Endodermal cell (in vitro differentiated cells): ENCODE measurements at regions not wholly inside any gene's neighbourhood (a gene's known extent, or its start where the extent isn't known, plus 50 kb on each side); places are given as distances from the start of the nearest gene placed in this dataset.
A peak's percentile ranks its signal among the peaks of the same experiment; 100 is the strongest.

Experiments used
- DNase-seq: peaks from one replicate; pipeline ENCODE4 v3.0.0-alpha.2; 2017
- H3K27ac ChIP-seq: 2 replicates; pipeline ENCODE4 v1.5.1; 2013; ENCODE audit warnings: mild to moderate bottlenecking, low read depth, low read length, moderate library complexity
- H3K27me3 ChIP-seq: 2 replicates; pipeline ENCODE4 v1.6.1; 2013; ENCODE audit warnings: mild to moderate bottlenecking, low read length, moderate library complexity; ENCODE audit not compliant: insufficient read depth, control insufficient read depth, poor library complexity, severe bottlenecking
- H3K36me3 ChIP-seq: 2 replicates; pipeline ENCODE4 v1.7.0; 2013; ENCODE audit warnings: mild to moderate bottlenecking, low read length, moderate library complexity; ENCODE audit not compliant: control insufficient read depth, insufficient read depth
- H3K4me1 ChIP-seq: one replicate; pipeline ENCODE4 v1.7.0; 2013; ENCODE audit warnings: low read length; ENCODE audit not compliant: control insufficient read depth, insufficient read depth
- H3K4me3 ChIP-seq: 2 replicates; pipeline ENCODE4 v1.5.1; 2013; ENCODE audit warnings: mild to moderate bottlenecking, low read length, moderate library complexity
- H3K9ac ChIP-seq: 2 replicates; pipeline ENCODE4 v1.6.1; 2013; ENCODE audit warnings: mild to moderate bottlenecking, low read length, moderate library complexity; ENCODE audit not compliant: poor library complexity, severe bottlenecking; ENCODE audit errors: extremely low read depth
- H3K9me3 ChIP-seq: 2 replicates; pipeline ENCODE4 v1.6.1; 2013; ENCODE audit warnings: mild to moderate bottlenecking, low read length, moderate library complexity; ENCODE audit not compliant: control insufficient read depth
- H3K27ac Mint-ChIP-seq: 2 replicates; pipeline ENCODE4 v1.8.0; 2020; ENCODE audit warnings: mixed read lengths
- H3K27me3 Mint-ChIP-seq: 2 replicates; pipeline ENCODE4 v1.8.0; 2021; ENCODE audit warnings: mild to moderate bottlenecking, mixed read lengths; ENCODE audit not compliant: insufficient read depth
- H3K36me3 Mint-ChIP-seq: 2 replicates; pipeline ENCODE4 v1.8.0; 2020; ENCODE audit warnings: low read depth, mixed read lengths
- H3K4me1 Mint-ChIP-seq: 2 replicates; pipeline ENCODE4 v1.8.0; 2020; ENCODE audit warnings: mixed read lengths
- H3K4me3 Mint-ChIP-seq: 2 replicates; pipeline ENCODE4 v1.8.0; 2020; ENCODE audit warnings: mild to moderate bottlenecking, moderate library complexity, mixed read lengths
- H3K9me3 Mint-ChIP-seq: 2 replicates; pipeline ENCODE4 v1.8.0; 2020; ENCODE audit warnings: mild to moderate bottlenecking, mixed read lengths
- CTCF ChIP-seq: fragments of 200-600 bp; sonication (generic); conservative IDR thresholded peaks from 2 replicates; pipeline ENCODE4 v1.5.0; 2021; ENCODE audit warnings: antibody characterized with exemption, mild to moderate bottlenecking
- WGBS, 2 experiments: methylation state at CpG; one replicate each; pipeline versions ENCODE4 v1.1.5 to v1.1.7; 2013; ENCODE audit warnings: missing lambda C conversion rate in 2 of 2, mixed read lengths in 1 of 2; ENCODE audit not compliant: insufficient coverage in 1 of 2, insufficient read length in 1 of 2; 5-methylcytosine and 5-hydroxymethylcytosine counted together

- no peaks in the 10 kb centered on the region for H3K36me3 Mint-ChIP-seq
- H3K27ac Mint-ChIP-seq, result no peak overlapping the region
- H3K4me1 ChIP-seq, result peaks cover 9% of the 10 kb centered on the region
- H3K27me3 Mint-ChIP-seq, result no peaks in the 10 kb centered on the region
- no peaks in the 10 kb centered on the region for H3K27me3 ChIP-seq
- peaks cover 24% of the 10 kb centered on the region for H3K4me1 Mint-ChIP-seq
- H3K9me3 Mint-ChIP-seq, result no peaks in the 10 kb centered on the region
- H3K4me3 ChIP-seq, result no peak overlapping the region
- TF ChIP-seq CTCF, result no peak
- H3K9me3 ChIP-seq, result no peaks in the 10 kb centered on the region
- no peak for DNase-seq
- 76 to 91% methylated on average over 3 to 4 of the region's 4 CpGs for WGBS, 2 experiments
- no peak overlapping the region for H3K9ac ChIP-seq
- no peak overlapping the region for H3K4me3 Mint-ChIP-seq
- no peak overlapping the region for H3K27ac ChIP-seq
- H3K36me3 ChIP-seq, result no peaks in the 10 kb centered on the region
Measured at GRCh38 chr2:217611056-217611455, 391.7 kb downstream of the TNS1 start.

- DNase-seq, result no peak
- no peaks in the 10 kb centered on the region for H3K9me3 ChIP-seq
- H3K27ac ChIP-seq, result no peak overlapping the region
- no peak overlapping the region for H3K9ac ChIP-seq
- Mint-ChIP-seq H3K4me3 (no peak overlapping the region), H3K27me3 (no peaks in the 10 kb centered on the region), H3K36me3 (no peaks in the 10 kb centered on the region), H3K9me3 (no peaks in the 10 kb centered on the region), H3K4me1 (peaks cover 24% of the 10 kb centered on the region), H3K27ac (no peak overlapping the region)
- no peak for TF ChIP-seq CTCF
- no peaks in the 10 kb centered on the region for H3K27me3 ChIP-seq
- H3K4me3 ChIP-seq, result no peak overlapping the region
- no peaks in the 10 kb centered on the region for H3K36me3 ChIP-seq
- WGBS, 2 experiments, result 81 to 85% methylated on average over 6 of the region's 6 CpGs
- H3K4me1 ChIP-seq, result peaks cover 9% of the 10 kb centered on the region
Measured at GRCh38 chr2:217610401-217610814, 392.4 kb downstream of the TNS1 start.

GRCh38 chr2:217609952-217610351, 392.8 kb downstream of the TNS1 start:
- H3K36me3 Mint-ChIP-seq, result no peaks in the 10 kb centered on the region

More at GRCh38 chr2:217609952-217610351, 392.8 kb downstream of the TNS1 start:
- Histone ChIP-seq H3K4me3 (no peak overlapping the region), H3K9me3 (no peaks in the 10 kb centered on the region), H3K9ac (no peak overlapping the region), H3K4me1 (peaks cover 9% of the 10 kb centered on the region), H3K27me3 (no peaks in the 10 kb centered on the region), H3K36me3 (no peaks in the 10 kb centered on the region), H3K27ac (no peak overlapping the region)
- Mint-ChIP-seq H3K9me3 (no peaks in the 10 kb centered on the region), H3K4me3 (no peak overlapping the region), H3K4me1 (peaks cover 24% of the 10 kb centered on the region), H3K27me3 (no peaks in the 10 kb centered on the region), H3K27ac (no peak overlapping the region)
- peak; percentile 44 for DNase-seq
- WGBS, 2 experiments, result 89 to 100% methylated on average over 3 of the region's 3 CpGs
- TF ChIP-seq CTCF, result no peak
